HG02798 (cell line): ENCODE measurements at regions not wholly inside any gene's neighbourhood (a gene's known extent, or its start where the extent isn't known, plus 50 kb on each side); places are given as distances from the start of the nearest gene placed in this dataset.

Source experiments
- ATAC-seq: cut with Tn5 transposase; IDR thresholded peaks from one replicate; pipeline ENCODE4 v1.9.1; 2021; ENCODE audit warnings: mild to moderate bottlenecking; ENCODE audit not compliant: unreplicated experiment, poor library complexity

DNA sequence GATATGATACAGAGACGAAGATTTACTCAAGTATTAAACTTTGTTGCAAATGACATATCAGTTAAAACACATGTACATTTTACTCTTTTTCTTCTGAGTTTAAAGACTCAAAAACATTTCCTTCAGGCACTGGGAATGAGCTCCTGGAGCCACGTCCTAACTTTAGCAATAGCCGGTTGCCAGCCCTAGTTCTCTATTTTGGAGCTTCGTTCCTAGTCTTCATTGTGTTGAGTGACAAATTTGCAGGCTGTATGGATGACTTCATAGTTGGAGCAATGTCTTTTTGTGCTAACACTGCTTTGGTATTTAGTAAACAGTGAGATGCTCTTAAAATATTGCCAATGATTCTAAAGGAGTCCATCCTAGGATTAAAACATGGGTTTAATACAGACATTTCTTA, 190.9 kb downstream of the FAT4 start:
- no peak for ATAC-seq

DNA sequence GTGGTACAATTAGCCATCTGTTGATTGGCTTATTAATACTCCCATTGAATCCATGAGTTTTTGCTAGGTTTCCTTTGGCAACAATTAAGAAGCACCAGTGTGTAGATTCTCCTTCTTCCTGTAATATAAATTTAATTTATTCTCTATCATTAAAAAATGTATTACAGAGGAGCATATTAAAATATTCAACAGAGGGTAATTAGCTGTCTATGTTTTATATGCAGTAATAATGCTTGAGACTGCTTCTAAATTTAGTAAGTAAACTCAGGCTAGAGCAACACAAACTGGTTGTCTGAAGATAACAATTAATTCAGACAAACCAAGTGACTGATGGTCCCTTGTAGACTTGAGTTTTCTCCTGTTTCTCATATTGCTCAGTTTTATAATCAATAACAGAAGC, 192.4 kb downstream of the FAT4 start:
- ATAC-seq: no peak

GRCh38 chr4:125511715-125512114, 197.0 kb downstream of the FAT4 start:
- no peak for ATAC-seq

- no peak for ATAC-seq
Observed at GRCh38 chr4:125515016-125515415, 200.3 kb downstream of the FAT4 start.

- ATAC-seq: no peak
Observed at GRCh38 chr4:125517831-125518230, 203.1 kb downstream of the FAT4 start.

DNA sequence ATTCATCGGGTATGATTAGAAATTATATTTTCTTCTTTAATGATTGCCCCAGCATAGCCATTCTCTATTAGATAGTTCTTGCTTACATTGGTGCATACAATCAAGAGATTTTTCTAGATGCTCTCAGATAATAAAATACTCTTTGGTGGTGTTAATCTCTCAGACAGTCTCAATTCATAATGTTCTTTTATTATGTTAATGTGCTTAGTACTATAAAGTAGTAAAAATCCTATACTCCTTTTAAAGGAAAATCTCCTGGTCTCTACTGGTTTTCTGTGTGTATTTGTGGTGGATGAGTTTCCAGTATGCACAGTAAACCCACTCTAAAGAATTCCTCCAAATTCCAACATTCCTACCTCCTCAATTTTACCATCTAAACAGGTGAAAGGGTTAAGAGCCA, 203.5 kb downstream of the FAT4 start:
- no peak for ATAC-seq

DNA sequence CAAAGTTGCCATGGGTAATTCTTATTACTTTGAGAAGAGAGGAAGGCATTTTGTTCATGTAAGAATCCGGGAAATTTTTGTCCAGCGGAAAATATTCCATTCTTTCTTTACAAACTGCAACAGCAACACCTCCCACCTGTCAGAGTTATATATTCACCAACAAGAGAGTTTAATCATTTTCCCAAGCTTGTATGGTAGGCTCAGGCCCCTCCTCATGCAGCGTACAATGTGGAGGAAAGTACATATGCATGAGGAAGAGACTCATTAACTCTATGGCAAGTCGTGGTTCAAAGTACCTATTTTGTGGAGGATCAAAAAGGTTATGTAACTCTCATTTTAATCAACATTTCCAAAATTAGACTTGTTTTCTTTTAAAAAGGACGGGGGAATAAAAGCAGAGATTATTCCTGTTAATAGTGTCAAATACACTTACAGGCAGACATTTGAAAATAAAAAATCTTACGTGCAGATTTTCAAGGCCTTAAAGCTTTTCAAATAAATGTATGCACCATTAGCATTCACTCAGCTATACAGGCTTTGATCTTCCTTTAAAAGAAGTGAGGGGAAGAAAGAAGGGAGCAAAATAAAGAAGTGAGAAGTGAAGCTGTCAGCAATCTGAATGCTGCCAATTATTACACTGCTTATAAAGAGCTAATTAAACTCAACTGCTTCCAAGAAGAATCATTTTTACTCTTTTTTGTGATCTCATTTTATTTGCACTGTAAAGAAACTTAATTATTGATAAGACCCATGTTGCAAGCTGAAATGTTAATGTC, 204.8 kb downstream of the FAT4 start:
- no peak for ATAC-seq

DNA sequence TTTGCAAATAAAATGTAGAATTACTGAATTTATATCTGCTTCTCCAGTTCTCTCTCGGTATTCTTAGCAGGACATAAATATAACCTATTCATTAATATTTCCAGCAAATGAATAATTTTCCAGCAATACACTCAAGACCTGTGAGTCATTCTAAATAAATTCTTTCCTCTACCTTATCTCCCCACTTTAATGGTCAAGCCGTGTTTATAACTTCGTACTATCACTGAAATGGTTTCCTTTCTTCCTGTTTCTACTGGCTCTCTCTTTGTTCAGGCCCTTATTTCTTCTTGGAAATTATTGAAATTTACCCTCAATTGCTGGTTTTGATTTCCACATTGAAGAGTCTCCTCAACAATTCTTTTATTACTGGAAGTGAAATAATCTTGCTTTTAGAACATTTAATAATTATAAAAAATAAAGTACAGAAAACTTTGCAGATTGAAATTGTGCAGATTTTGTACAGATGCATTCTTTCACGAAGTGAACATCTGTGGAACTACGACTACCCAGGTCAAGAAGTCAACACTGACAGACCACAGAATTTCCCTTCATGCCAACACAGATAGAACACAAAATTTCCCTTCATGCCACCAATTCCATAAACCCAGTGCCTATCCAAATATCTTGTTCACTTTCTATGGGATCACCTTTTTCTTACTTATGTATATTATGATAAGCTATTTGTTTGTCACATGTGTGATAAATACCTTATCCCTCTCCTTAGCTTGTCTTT, 205.7 kb downstream of the FAT4 start:
- no peak for ATAC-seq

- no peak for ATAC-seq
Observed at GRCh38 chr4:125522588-125522987, 207.8 kb downstream of the FAT4 start.

DNA sequence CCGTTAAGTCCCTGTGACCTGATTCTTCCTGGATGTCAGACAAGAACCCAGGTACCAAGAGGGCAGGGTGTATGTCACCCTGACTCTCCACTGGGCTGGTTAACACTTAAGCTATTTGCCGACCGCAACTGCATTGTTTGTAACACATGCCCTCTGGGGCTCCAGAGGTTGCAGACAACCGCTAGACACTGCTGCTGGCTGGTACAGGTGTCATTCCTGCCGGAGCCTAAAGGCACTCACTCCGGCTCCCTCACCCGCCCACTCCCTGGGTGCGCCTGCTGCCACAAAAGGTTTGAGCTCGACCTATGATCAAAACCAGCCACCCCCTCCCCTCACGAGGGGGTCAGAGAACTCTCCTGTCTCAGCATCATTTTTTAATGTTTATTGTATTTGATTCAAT, 208.2 kb downstream of the FAT4 start:
- no peak for ATAC-seq

DNA sequence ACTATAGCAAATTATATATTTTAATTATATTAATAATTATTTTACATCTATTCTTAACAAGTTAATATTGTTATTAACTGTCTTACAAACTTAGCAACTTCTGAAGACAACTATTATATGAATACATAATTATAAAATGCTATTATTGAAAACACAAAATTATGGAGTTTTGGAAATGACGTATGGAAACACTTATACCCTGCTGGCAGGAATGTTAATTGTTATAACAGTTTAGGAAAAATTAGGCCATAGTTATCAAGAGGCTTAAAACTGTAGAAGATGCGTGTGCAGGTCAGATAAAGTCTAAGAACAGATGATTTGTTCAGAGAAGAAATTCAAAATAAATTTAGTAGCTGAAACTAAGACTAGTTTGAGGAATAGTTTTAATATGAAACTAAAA, 211.7 kb downstream of the FAT4 start:
- no peak for ATAC-seq

- no peak for ATAC-seq
Observed at GRCh38 chr4:125527681-125528080, 212.9 kb downstream of the FAT4 start.

- no peak for ATAC-seq
Observed at GRCh38 chr4:125529071-125529470, 214.3 kb downstream of the FAT4 start.

- no peak for ATAC-seq
Observed at GRCh38 chr4:125538670-125539069, 223.9 kb downstream of the FAT4 start.

DNA sequence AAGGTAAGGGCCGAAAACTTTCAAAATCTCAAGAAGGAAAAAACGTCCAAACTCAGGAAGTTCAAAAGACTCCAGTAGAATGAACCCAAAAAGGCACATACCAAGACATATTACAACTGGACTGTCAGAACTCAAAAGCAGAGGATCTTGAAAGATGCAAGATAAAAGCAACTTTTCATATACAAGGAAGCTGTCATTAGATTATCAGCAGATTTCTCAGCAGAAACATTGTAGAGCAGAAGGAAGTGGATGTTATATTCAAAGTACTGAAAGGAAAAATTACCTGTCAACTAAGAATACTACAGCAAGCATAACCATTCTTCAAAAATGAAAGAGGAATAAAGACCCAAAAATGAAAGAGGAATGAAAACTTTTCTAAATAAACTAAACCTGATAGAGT, 224.9 kb downstream of the FAT4 start:
- no peak for ATAC-seq

DNA sequence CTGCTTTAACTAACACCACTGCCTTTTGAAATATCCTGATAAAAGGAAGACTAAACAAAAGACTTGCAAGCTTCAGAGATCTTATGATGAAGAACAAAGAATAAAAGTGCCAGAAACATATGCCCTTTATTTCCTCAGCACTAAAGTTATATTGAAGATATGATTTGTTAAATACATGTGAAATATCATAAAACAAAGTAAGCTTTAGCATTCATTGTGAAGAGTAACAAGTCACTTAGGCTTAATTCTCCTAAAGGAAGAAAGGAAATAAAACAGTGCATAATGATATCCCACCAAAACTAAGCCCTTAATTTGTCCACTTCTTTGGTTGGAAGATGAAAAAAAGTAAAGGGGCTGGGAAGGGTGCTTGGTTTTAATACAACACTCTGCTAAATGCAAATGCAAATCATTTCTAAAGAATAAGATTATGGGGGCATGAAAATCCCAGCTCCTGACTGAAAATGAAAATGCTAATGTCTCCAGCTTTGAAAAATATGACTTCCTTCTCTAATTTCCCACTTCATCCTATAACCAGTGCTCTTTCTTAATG, 227.2 kb downstream of the FAT4 start:
- no peak for ATAC-seq

- no peak for ATAC-seq
Observed at GRCh38 chr4:125546272-125546671, 231.5 kb downstream of the FAT4 start.

GRCh38 chr4:125547836-125548235, 233.1 kb downstream of the FAT4 start:
- ATAC-seq: no peak

- ATAC-seq: no peak
Observed at GRCh38 chr4:125550769-125551168, 236.0 kb downstream of the FAT4 start.

DNA sequence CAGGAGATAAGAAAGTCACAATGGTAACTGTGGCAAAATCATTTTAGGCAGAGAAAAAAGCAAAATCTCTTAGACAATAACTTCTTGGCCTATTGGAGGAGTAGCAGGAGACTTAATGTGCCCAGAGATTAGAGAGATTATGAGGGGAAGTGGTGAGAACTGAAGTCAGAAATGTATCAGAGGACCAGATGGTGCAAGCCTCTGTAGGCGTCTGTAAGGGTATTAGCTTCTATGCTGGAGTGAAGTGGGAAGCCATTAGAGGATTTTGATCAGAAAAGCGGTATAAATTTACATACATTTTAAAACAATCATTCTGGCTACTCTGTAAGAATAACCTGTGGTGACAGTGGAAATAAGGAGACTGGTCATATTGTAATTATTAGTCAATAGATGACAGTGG, 236.7 kb downstream of the FAT4 start:
- no peak for ATAC-seq

GRCh38 chr4:125551967-125552366, 237.2 kb downstream of the FAT4 start:
- no peak for ATAC-seq

- no peak for ATAC-seq
Observed at GRCh38 chr4:125572601-125573000, 257.8 kb downstream of the FAT4 start.
